KG1 (cell line): ENCODE measurements at regions not wholly inside any gene's neighbourhood (a gene's known extent, or its start where the extent isn't known, plus 50 kb on each side); places are given as distances from the start of the nearest gene placed in this dataset.

Source experiments
- DNase-seq: peaks from one replicate; lab custom pipeline; 2025; lab: John Stamatoyannopoulos, UW

DNA sequence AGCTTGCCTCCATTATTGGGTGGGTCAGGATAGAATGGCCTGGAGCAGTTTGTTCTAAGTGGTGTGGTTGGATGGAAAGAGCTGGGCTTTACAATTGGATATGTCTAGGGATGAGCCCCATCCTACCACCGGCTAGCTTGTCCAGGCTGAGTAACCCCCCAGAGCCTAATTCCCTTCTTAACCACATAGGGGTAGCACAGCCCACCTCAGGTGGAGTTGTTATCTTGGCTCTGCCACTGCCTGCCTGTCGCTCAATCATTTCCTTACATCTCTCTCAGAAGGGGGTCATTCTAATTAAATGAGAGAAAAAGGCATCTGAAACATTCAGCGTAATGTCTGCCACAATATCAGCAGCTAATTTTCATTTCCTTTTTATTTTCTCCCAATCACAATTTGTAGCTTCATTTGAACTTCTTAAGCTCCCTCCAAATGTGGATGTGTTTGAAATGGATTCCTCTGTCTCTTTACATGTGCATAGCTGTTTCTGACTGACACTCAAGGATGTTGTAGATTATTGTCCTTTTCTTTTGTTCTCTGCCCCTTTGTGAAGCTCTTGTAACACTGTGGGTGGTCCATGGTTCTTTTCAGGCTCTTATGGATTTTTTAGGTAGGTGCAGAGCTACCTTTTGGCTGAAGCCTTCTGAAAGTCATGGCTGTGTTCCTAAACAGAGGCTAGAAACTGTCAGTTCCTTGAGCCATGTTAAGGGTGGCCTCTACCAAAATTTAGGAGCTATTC lies 383.1 kb upstream of the KLF4 start:
- no peak for DNase-seq

DNA sequence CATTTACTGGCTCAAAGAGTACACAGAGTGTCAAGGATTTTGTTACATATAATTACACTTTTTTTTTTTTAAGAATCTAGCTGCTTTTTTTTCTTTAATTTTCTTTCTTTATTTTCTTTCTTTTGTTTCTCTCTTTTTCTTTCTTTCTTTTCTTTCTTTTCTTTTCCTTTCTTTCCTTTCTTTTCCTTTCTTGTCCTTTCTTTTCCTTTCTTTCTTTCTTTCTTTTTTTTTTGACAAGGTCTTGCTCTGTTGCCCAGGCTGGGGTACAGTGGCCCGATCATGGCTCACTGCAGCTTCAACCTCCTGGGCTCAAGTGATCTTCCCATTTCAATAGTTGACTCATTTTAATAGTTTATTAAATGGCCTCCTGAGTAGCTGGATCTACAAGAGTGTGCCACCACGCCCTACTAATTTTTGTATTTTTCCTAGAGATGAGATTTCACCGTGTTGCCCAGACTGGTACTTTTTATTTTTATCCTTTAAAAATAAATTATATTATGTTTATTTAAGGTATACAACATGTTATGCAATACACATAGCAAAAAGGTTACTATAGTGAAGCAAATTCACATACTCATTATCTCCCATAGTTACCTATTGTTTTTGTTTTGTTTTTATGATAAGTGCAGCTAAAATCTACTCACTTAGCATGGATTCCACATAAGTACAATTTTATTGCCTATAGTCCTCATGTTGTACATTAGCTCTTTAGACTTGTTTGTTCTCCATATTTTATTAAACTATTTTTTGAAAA lies 381.5 kb upstream of the KLF4 start:
- DNase-seq: no peak

DNA sequence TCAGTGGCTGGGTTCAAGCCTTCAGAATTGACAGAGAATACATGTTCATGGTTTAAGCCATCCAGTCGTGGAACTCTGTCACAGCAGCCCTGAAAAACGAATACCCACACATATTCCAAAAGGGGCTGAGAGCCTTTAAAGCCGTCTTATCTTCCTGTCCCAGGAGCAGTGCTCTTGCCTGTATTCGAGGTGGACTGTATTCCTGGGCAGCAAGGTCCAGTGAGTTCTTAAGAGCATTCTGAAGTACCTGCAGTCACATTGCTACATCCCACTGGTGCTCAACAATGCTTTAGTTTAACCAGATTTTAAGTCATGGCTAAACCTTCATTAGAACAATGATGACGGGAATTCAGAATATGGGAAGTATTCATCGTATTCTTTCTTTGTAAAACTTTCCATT lies 380.7 kb upstream of the KLF4 start:
- no peak for DNase-seq

DNA sequence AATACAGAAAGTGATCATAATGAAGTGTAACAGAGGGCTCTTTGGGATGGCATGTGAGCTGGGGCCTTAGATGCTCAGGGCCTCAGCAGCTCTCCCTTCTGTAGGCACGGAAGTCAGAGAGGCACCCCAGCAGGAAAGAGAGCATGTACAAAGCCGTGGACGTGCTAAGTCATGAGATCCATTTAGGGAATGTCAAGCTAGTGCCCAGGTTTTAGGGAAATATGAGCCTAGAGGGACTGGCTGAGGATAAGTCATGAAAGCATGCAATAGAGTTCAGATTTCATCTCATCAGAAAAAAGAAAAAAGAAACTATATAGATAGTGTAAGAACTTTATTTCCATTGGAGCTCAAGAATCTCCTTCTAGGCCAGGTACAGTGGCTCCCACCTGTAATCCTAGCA lies 379.5 kb upstream of the KLF4 start:
- DNase-seq: no peak

DNA sequence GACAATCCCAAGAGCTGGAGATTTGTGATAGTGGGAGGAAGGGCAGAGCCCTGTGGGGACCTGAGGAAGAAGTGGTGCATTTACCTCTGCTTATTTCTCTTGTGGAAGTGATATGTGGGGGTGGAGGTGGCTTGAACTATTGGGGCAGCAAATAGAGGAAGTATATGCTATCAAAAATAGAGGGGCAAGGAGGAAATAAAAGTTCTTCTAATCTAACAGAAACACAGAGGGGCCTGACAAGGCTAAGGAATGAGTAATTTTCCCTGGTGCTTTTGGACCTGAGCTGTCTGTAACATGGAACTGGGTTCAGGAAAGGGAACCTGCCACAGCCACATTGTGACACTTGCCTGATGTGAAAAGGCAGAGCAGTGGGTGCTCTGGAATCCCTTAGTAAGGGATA lies 378.6 kb upstream of the KLF4 start:
- DNase-seq: no peak

DNA sequence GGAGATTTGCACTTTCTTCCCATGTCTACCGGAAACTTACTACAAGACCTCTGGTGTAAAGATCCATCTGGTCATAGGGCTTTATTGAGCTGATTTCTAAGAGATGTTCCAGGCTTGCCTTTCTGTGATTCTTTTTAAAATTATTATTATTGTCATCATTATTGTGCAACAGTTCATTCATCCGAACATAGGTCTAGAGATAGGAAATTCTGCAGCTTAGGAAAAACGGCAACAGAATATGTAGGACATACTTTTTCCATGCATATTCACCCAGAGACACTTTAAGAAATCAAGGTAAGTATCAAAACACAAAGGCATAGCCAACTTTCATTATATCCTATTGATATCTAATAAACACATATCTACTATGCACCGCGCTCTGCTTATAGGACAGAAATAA lies 378.2 kb upstream of the KLF4 start:
- DNase-seq: no peak

DNA sequence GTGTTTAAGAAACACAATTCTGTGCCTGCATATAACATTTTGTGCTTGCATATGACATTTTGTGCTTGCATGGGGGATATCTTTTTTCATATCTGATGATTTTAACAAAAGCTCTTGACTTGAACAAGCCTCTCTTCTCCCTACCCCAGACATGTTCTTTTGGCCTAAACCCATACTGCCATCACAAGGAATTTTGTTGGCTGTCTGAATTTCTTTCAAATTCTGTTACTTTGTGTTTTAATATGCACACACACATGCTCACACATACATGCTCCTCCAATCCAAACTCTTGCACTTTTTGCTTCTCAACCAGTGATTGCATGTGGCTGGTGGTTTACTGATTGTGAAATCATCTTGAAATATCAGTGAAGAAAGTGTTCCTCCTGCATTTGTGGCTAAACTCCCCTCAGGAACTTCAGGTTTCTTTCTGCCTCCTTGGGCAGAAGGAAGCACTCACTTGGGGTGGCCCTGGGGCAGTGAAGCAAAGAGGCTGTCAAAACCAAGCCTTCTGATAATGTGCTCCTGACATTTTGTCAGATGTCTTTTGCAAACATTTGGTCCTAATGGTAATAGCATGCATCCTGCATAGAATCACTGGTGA lies 377.2 kb upstream of the KLF4 start:
- no peak for DNase-seq

DNA sequence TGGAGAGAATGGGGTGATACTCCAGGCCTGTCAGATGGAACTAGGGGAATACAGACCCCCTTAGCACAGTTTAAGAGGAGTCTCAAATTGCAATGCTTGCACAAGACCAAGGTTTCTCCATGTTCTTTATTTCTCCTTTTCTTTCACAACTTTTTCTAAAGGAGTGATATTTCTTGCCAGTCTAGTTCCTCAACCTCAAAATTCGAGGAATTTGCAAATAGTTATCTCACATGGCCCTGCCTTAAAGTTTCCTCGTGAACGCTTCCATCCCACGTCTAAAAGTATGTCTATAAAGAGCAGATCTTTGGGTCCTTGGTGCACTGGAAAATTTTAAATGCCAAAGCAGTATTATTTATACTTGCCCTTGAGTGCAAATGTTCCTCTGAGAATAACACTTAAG lies 373.8 kb upstream of the KLF4 start:
- no peak for DNase-seq

DNA sequence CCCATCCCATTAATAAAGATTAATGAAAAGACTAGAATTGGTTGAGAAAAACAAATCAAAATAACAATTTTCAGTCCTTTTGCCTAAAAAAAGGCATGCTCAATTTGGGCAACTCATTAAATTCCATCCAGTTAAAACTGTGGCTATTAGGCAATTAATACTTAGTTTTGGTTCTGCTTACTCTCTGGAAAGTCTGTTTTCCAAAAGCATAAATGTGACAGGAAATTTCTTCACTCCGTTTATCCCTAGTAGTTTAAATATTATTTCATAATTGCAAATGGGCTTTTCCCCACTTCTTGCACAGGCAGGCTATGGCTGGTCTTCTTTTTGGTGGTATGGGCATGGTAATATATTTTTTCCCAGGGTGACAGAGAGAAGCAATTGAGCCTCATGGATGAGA lies 373.3 kb upstream of the KLF4 start:
- DNase-seq: no peak

DNA sequence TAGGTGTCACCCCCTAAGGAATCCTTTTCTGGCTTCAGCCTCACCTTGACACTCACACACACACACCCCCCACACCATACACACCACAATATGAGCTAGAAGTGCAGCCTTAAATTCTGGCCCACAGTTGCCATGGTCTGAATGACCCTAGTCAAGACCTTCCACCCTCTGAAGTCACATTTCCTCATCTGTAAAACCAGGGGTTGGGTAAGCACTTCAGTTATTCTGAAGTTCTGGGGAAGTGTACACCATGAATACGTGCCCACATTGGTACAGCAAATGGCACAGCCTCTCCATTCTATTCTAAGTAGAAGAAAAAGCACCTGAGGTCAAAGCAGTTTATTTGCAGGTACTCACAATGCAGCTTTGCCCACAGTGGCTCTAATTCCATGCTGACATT lies 372.8 kb upstream of the KLF4 start:
- DNase-seq: no peak

DNA sequence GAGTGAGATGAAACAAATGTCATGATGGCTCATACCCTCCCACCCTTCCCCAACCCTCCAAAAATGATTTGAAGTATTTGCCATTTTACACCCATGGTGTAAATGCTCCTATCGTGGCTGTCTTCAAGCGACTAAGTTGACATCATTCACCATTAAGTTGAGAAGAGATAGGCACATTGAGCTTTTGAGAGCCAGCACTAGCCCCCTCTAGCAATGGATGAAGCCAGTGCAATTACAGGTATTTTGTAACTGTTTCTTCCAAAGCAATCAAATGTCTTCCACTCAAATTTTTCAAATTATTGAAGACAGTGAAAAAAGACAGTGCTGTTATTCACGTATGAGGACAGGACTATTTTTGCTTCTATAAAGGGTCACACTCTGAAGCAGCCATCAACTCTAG lies 371.5 kb upstream of the KLF4 start:
- no peak for DNase-seq

DNA sequence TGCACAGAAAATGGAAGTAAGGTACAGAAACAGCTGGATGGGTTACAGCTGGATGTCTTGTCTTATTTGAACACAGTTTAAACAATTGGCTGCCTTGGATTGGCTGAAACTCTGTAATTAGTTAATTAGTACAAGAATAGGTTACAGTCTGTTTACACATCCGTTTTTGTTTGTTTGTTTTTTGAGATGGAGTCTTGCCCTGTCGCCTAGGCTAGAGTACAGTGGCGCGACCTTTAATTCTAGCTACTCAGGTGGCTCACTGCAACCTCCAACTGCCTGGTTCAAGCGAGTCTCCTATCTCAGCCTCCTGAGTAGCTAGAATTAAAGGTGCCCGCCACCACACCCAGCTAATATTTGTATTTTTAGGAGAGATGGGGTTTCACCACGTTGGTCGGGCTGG lies 368.7 kb upstream of the KLF4 start:
- no peak for DNase-seq

DNA sequence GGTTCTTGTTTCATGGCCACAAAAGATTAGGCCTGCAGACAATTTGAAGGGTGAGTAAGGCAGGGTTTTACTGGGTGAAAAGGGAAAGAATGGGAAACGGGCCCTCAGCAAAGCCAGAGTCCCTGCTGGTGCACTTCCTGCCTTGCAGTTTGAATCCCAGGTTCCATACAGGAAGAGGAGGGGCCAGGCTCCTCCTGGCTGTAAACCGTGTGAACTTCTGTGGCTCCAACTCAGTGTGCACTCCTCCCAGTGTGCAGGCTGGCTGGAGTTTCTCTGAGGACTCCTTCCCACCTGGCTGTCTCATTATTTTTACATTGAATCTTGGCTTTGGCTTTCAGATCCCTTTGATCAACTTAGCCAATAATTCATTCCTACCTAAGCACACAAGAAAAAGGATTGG lies 367.1 kb upstream of the KLF4 start:
- no peak for DNase-seq

DNA sequence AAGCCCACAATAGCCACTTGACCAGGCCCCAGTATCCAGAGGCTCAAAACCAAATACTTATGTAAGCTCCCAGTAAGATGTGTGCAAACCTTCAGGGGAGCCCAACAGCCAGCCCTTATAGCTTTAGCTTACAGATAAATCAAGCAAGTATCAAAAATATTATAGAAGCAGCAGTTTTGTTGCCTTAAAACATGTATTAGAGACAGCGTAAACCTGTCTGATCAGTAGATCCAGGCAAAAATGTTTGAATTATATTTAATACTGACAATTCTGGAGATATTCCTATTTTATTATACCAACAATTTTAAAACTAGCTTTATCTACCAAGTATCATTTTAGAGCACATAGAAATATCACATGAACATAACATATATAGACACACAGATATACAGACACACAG lies 365.6 kb upstream of the KLF4 start:
- no peak for DNase-seq

DNA sequence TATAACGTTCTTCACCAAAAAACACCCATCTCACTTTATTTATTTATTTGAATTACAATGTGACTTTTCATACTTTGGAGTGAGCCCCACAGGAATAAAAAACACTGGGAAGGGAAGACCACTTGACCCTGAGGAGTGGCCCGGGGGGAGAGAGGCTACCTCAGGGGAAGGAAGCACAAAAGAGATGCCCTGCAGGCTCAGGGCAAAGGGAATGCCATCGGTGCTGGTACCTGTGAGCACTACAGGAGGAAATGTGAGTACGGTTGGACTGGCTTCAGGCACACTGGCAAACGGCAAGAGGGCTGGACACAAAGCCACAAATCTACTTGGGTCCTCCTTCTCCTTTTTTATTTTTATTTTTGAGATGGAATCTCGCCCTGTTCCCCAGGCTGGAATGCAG lies 363.9 kb upstream of the KLF4 start:
- no peak for DNase-seq

DNA sequence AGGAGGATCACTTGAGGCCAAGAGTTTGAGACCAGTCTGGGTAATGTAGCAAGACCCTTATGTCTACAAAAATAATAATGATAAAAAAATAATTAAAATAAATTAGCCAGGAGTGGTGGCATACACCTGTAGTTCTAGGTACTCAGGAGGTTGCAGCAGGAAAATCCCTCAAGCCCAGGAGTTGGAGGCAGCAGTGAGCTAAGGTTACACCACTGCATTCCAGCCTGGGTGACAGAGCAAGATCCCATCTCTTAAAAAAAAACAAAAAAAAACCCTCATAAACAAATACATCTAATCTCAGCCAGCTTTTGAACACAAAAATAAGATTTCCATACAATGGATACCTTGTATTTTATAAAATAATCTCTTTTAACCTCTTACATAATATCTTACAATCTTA lies 363.3 kb upstream of the KLF4 start:
- DNase-seq: no peak

DNA sequence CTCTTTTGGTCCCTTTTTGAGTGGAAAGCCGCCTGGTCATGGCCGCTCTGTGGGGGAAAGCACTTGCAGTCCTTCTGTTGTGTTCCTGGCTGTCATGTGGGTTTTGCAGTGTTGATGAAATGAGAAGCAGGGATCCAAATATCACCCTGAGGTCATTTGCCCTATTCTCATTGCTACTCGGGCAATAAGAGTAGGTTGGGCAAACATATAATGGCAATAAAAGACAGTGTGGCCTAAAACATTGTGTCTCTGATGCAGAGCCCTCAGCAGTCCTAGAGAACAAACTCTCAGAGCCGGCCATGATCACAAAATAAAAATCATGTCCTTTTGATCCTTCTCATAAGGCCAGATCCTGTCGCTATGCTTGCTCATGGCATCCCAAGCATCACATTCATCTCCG lies 361.1 kb upstream of the KLF4 start:
- DNase-seq: no peak

DNA sequence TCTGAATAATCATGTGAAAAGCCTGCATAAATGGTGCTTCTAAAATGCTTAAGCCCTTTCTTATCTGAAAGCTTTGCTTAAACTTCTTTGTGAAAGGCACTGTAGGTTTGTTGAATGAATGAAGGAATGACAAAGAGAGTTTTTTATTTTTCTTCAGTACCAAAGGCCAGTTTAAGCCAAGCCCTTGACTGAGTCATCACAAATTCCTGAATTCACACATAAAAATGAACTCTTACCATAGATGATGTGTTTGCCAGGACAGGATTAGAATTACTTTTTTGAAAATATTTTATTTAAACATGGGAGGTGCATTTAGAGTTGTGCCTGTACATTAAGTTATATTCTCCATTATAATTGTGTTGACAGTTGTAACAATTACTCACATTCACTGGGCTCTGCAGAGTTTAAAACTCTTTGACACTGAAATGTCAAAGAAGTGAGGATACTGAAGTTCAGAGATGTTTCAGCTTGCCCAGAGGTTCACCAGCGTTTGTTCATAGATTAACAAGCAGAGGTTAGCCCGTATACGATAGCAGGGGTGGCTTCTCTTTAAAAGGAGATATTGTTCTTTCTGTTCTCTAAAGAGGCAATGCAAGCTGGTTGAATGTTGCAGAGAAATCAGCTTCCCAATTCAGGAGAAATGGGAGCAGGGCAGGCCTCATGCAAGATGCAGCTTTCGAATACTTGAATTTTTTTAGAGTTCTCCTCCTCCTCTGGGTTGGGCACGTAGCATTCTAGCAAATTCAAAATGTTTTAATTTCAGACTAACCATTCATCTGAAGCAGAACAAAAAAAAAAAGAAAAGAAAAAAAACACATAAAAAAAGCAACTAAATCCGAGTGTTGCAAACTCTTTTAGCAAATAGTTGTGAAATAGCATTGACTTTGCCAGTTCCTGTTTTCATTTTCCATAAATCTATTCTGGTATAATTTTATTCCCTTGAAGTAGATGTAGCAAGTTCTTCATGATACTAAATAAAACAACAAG lies 358.7 kb upstream of the KLF4 start:
- no peak for DNase-seq

DNA sequence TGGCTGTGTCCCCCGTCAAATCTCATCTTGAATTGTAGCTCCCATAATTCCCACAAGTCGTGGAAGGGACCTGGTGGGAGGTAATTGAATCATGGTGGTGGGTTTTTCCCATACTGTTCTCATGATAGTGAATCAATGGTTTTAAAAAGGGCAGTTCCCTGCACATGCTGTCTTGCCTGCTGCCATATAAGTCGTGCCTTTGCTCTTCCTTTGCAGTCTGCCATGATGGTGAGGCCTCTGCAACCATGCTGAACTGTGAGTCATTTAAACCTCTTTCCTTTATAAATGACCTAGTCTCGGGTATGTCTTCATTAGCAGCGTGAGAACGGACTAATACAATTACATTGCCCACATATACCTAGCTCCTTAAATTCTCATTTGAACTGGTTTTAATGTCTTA lies 353.0 kb upstream of the KLF4 start:
- no peak for DNase-seq

DNA sequence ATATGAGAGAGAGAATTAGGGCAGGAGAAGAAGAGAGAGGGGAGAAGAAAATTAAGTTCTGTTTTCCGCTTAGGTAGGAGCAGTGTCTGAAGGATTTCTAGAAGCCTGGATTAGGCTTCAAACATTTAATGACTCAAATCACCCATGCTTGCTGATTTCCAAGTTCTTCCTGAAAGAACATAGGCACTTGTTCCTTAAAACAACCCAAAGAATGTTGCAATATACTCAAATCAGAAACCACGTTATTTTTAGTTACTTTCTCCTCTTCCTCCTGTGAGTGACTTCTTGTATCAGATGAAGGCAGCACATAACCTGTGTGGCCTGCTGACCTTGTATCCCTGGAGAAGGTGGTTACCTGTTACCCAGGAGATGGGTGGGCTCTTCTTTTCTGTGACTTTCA lies 351.5 kb upstream of the KLF4 start:
- DNase-seq: no peak

DNA sequence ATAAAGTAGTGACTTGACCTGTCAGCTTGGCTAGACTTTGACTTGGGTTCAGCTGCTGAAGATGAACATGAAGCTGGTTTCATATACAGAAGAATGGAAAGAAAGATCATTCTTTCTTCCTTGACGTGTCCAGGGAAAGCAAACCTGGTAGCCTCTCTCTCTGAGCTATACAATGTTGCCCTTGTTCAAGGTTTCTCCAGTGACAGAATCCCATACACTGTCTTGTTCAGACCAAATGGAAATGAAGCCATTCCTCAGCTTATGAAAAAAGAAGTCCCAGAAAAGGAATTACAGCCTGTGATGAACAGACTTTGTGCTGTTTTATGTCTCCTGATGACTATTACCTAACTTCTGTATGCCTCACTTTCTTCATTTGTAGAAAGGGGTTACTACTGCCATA lies 349.8 kb upstream of the KLF4 start:
- no peak for DNase-seq

DNA sequence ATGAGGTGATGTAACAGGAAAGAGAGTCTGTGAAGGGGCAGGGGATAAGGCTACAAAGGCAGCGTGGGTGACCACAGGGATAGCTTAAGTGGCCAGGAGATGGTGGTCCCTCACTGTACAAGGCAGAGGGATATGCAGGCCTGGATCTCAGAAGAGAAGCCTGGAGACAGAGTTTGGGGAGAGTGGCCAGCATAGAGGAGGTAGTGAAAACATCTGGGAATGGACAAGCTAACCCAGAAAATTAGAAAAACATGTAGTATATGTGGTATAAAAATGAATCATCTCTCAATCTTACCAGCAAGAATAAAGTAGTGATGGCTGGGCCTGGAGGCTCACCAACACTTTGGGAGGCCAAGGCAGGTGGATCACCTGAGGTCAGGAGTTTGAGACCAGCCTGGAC lies 349.2 kb upstream of the KLF4 start:
- DNase-seq: no peak
